HG02943 (cell line): ENCODE measurements at regions not wholly inside any gene's neighbourhood (a gene's known extent, or its start where the extent isn't known, plus 50 kb on each side); places are given as distances from the start of the nearest gene placed in this dataset.

Source experiments
- ATAC-seq: cut with Tn5 transposase; IDR thresholded peaks from one replicate; pipeline ENCODE4 v1.9.1; 2021; ENCODE audit warnings: mild to moderate bottlenecking, low read depth, moderate library complexity; ENCODE audit not compliant: unreplicated experiment

DNA sequence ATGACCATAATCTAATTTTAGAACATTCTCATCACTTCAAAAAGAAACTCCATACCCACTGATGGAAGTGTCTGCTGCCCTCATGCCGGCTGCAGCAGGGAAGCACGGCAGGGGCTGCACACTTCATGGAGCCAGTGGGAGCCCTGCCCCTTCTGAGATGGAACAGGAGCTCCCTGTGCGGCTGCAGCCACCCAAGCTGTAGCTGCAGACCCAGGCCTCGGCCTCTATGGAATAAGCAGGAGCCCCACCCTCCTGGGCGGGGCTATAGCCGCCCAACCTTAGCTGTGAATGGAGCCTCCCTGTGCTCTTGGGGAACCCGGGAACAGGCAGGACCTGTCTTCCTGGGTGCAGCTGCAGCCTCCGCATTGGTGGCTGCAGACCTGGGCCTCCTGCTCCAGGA, 128.5 kb downstream of the NUDT12 start:
- no peak for ATAC-seq

DNA sequence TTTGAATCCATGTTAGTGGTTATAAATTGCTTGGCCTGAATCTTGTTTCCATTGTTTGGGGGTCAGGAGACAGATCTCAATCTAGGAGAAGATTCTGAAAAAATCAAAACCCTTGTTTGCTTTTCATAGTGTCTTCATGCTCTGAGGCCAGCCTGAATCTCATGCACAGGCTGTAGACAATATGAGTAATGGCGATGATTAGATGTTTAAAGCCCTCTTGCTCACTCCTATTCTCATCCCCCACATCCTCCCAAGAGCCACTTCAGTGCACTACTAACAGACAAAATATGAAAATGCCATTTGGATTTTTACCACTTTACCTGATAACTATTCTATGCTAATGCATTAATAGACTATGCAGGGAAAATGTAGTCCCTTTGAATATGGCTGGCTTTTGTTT, 129.4 kb downstream of the NUDT12 start:
- no peak for ATAC-seq

DNA sequence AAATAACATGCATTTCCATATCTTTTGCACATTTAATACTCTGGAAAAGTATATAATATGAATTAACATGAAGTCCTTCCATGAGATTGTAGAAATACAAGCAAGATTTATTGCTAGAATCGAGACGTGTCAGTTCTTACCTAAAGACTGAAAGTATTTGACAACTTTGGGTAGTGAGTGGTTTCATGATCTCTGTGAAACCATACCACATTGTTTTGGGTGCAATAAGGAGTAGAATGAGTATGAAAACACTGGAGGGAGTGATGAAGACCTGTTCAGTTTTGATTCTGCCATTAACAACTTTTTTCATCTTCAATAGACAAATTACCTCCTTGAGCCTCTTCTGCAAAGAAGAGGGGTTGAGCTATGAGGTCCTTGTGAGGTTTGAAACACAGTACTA, 133.7 kb downstream of the NUDT12 start:
- ATAC-seq, result no peak

DNA sequence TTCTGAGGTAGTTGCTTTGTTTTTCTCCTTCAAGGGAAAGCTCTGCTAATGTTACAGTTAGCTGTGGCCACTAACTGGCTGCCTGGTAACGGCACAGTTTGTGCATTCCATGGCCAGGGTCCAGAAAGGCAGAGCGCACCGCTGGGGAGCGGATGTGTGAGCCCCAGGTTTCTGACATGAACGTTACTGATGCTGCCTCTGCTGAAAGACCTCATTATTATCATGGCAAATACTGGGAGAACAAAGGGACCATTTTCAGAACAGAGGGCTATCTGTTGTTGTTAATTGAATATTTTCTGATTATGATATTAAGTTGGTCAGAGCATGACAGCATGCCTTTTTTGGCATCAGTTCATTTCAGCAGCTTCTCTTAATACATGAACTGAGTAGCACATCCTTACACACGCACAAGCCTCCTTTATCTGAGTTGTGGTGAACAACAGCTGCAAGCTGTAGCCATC, 134.1 kb downstream of the NUDT12 start:
- ATAC-seq, result no peak

DNA sequence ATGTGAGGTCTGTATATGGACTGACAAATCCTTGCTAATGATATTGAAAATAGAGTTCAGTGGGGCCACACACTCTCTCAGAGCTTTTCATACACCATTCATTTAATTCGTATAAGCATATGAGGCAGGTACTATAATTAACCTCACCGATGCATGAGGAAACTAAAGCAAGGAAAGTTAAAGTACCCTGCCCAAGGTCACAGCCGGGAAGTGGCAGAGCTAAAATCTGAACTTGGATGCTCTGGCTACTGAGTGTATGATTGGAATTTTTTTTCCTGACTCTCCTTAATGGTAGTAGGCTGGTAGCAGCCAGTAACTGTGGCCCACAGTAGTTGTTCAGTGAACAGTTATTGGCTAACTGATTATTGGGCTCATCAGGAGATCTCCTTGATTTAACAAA, 135.3 kb downstream of the NUDT12 start:
- ATAC-seq, result no peak

DNA sequence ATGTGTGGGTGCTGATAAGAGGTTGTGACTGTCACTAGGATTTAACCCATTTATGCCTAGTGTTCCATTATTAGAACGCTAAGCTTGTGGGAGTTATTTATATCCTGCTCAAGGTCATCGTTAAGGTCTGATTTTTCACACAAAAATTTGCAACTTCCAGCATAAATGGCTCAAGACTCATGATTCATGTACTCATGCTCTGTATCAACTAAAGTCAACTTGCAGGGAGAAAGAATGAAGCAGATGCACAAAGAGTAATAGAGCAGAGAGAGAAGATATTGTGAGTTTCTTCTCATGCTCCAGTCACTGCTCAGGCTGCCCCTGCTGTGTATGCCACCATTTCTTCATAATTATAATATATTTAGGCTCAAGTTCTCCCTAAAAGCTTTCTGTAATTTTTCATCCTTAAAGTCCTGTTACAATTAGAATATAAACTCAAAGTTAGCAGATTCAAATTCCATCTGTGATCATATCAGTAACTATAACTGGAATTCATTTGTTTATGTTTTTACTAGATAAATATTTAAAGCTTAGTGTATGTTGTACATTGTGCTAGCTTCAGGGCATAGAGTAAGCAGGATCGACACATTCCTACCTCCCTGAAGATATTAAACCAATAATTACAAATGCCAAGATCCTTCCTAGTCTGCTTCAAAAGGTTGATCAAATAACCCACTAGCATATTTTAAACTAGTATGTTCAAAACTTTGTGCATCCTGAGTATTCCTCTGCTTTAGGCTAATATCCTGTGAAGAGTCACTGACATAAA, 136.7 kb downstream of the NUDT12 start:
- ATAC-seq, result no peak

DNA sequence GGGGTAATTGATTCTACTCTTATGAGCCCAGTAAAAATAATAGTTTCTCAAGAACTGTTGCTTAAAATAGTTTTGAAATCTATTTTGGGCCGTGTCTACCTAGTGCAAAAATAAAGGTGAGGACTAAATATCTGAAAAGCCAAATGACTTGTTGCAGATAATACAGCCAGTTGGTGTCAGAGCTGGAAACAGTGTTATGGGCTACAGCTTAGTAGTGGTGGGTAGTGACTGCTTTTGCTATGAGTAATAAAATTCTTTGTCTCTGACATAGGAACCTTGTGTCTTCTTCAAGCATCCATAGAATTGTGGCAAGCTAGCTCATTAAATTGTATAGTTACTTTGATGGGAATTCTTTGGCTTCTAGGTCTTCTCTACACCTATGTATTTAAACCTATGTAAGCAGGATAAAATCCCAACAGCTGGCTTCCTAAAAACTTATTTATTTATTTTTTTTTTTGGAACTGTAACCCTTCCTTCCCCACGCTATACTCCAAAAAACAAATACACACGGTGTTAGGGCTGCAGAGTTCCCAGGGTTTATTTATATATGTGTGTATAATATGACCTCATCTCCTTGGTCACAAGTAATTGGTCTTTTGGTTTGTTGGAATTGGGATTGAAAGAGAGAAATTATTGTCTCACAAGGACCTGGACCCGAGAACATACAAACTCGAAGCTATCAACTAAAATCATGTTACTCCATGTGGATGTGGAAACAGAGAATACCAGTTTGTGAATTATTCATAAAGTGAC, 138.0 kb downstream of the NUDT12 start:
- ATAC-seq, result no peak

DNA sequence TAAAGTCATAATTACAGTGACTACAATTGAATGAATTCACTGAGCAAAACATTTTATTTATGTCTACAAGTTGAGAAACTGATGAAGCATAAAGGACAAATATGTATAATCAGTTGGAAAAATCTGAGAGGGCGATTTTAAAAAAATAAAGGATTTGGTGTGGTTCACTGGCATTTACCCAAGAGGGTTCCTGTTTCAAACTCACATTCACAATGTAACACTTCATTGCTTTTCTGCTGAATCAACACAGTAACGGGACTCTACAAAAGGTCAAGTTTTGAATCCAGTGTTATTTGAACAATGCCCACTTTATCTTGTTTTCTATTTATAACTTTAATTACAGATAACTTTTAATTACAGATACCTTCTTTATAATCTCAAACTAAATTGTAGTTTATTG, 138.6 kb downstream of the NUDT12 start:
- no peak for ATAC-seq

DNA sequence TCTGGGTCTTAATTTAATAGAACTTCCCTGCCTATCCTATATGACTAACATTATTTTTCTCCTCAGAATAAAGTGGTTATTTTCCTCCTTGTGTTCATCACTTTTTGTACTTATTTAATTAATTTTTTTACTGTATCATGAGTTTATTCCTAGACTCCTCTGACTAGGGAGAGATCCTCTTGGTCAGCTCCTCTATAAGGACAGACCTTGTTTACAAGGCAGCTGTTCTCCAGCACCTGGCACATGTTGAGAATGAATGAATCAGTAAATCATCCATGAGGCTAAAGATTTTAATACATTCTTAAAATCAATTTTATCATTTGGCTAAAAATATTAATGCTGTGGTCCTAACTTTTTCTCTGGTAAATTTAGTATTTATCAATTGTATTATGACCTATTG, 139.8 kb downstream of the NUDT12 start:
- no peak for ATAC-seq

DNA sequence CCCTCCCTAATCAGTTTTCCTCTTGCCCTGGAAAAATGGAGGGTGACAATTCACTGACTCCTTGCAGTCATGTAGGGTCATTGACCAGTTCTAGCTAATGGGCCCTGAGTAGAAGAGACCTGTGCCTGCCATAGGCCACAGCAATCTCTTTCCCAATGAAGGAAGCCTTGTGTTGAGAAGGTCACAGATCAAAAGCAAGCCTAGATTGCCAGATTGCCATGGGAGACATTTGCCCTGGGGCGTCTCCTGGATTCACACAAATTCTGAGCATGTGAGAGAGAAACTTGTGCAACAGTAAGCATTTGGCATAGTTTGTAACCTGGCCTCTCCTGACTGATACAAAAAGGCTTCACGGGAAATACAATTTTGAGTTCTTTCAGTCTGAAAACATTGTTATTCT, 148.0 kb downstream of the NUDT12 start:
- ATAC-seq, result no peak

DNA sequence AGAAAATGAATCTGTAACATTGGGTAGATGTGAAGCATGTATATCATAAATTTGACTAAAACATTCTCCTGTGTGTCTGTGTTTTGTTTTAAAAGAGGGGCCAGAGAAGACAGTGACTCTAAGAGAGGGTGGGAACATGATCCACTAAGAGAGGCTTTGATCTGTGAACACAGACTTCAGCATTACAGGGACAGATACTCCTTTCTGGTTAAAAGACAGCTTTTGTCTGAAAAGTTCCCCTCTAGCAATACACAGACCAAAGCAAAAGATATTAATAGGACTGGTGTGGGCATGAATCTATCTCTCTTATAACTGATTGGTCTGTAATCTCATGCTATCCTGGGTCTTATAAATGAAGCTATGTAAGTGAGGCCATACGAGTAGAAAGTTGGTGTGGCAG, 150.9 kb downstream of the NUDT12 start:
- ATAC-seq, result no peak

DNA sequence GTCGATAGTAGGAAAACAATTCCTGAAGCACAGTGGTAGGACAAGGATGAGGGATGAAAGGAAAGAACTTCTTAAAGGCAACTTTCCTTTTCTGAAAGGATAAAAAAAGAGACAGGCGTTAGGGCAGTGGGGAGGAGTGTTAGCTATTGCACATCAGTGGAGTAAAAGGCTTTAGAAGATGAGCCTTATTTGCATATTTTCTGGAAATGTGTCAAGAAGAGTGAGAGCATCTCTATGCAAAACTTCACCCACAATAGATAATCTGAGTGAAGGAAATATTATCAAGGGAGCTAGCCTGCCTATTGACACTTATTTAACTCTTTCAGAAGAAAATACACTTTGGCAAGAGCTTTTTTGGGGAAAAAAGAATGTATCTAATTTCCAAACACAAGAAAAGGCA, 151.6 kb downstream of the MACIR start:
- peak; percentile 81 for ATAC-seq

DNA sequence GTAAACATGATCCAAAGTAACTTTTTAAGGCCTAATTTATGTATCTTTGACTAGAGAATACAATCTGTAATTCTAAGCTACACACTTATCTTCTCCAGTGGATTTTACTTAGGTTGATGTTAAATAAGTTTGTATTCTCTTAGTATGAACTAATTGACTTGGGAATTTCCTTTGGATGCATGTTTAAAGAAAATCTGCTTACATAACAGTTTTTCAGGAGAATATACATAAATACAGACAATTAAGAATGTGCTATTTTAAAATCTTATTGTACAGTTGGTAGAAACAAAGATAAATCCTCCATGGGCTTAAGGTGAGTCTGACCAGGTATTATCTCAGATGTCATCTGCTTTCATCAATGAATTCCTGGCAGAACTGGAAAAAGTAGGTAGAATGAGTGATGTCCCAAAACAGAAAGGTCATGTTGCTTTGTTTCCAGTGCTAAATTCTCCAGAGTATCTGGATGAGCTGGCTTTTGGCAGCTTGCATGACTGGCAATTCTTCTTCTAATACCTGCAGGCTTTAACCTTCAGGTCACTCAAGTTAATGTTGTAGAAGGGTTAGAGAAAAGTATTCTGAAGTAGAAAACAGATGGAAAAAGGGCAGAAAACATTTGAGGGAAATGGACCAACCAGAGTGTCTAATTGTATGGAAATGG, 150.6 kb downstream of the MACIR start:
- no peak for ATAC-seq

DNA sequence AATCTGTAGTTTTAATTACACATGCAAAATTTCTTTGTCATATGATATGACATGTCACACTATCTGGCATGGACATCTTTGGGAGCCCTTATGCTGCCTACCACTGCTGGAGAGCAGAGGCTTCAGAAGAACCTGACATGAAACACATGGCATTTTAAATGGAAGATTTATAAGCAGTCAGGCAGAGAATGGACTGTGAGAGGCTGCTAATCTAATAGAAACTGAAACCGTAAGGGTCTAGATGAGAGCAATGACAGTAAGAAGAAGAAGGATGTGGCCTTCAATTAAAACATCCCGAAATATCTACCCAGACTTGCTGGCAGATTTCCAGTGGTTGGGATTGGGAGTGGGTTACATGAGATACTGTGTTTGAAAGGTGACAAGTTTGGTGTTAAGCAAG, 149.8 kb downstream of the MACIR start:
- ATAC-seq, result no peak

DNA sequence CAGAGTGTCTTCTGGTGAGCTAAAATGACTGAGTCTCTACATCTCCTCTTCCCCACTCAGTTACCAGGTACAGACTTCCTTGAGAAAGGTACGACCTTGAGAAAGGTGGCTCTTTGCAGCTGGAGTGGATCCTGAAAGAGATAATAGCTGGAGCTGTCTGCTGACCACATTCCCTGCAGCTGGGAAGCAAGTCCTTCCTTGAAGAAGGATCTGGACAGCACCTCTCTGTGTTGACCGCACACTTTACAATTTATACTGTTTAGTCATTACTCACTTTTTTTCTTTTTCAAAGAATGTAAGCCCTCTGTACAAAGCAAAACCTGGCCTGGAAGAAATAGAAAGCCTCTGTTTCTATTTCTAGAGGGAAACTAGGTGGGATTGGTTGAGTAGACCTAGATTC, 148.8 kb downstream of the MACIR start:
- ATAC-seq, result no peak

DNA sequence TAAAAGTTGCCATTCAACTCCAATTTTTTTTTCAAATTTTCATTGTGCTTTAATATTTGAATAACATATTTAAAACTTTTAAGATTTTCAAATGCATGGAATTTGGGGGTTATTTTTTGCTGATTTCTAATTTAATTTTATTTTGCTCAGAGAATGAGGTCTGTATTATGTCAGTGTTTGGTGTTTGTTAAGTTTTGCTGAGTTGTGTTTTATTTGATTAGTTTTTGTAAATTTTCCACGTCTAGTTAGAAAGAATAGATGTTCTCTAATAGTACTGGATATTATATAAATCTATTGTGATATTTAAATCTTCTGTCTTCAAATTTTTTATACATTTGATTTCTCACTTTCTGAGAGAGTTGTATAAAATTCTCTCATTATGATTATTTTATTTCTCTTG, 145.9 kb downstream of the MACIR start:
- ATAC-seq, result no peak

DNA sequence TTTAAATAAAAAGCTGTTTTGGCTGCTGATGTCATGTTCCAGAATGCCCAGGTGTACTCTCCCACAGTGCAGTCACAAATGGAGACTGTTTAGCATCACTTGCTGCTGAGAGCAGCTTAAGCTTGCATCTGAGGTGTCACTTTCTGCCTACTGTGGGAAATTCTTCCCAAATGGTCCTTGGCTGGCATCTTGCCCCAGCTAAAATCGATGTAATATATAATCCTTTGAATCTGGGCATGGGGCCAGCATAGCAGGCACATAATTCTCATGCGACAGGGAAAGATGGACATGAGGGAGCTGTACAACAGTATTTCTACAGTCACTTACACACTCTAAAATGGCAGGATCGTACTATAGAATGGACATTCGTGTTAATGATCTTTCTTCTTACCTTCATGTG, 144.3 kb downstream of the MACIR start:
- ATAC-seq, result no peak

DNA sequence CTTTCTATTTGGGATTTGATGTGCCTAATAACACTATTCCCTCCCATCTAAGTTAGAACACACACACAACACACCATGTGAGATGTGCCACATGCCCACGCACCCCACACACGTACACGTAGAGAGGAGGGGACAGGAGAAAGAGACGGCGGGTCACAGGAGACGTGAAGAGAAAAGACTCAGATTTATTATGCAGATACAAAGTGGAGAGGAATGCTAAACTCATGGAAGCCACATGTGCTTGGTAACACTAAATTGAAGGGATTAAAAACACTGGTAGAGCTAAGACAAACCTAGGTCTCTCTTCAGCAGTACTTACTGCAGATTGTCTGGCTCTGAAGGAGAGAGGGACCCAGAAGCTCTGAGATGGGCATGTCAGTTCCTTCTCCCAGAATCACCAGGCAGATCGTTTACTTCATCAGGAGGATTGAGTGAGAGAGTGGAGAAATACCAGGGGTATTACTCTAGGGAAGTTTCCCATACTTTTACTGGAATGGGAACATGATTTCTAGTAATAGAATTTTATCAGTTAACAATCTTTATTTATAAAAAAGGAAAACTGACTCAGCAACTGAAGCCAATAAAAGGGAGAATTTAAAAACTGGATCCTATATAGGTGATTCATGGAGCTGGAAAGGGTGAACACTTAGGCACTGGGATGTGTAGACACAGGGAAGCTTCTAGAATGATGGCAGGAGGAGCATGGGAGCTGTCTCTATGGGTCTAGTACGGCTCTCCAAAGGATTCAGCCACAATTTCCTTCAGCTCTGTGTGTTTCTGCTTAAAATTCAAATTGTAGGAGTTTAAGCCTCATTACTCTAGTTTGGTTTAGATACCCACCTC, 139.4 kb downstream of the MACIR start:
- no peak for ATAC-seq

DNA sequence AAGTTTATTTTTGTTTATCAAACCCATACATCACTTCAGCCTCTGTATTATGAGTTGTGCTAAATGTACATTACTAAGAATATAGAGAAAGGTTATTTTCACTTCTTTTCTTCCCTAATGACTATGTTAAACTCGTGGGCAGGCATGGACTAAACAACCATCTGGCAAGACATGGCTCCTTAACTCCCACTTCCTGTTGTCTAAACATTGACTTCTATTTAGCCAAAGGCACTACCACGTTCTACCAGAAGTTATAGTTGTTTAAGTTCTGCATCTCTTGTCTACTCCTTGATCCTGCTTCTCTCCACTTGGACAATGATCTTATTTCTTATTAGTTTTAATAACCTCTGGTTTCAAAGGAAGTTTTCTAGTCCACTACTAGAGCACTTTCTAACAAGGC, 136.1 kb downstream of the MACIR start:
- no peak for ATAC-seq

DNA sequence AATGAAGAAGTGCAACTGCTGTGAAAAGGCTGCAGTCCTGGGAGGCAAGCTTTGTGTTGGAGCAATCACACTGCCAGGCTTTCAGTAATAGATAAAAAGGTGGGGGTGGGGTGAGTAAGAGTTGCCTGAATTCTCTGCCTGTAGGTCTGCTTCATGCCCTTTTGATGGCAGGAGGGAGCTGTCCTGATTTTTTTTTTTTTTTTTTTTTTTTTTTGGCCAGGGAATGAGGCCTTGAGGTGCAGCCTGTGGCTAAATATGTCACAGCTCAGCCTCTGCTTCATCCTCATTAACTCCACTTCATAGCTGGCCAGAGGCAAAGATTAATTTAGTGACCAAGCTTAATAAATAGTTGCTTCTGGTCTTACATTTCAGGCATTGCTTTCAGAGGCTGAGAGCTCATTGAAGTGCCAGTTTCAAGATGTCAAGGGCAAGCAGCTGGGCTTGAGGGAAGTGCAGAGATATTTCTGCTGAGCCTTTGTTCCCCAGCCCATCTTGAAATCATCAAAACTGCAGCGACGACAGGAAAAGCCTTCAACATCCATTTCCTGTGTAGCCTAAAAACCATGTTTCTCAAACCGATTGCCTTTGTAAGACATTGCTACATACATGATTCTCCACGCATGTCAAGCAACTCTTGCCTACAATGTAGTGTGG, 134.7 kb downstream of the MACIR start:
- ATAC-seq, result no peak
